Stimulated activated CD8-positive, alpha-beta memory T cell treated with anti-CD3 and anti-CD28 coated beads, Interleukin-4, amount 100 ng/mL, for 24 hours (primary cell): ENCODE measurements at regions not wholly inside any gene's neighbourhood (a gene's known extent, or its start where the extent isn't known, plus 50 kb on each side); places are given as distances from the start of the nearest gene placed in this dataset.

Experiments used
- DNase-seq: peaks from one replicate; pipeline ENCODE4 v3.0.0-alpha.2; 2020; ENCODE audit warnings: low read depth

GRCh38 chr12:88996200-88996788 is 356.0 kb downstream of the DUSP6 start:
- DNase-seq: no peak

DNA sequence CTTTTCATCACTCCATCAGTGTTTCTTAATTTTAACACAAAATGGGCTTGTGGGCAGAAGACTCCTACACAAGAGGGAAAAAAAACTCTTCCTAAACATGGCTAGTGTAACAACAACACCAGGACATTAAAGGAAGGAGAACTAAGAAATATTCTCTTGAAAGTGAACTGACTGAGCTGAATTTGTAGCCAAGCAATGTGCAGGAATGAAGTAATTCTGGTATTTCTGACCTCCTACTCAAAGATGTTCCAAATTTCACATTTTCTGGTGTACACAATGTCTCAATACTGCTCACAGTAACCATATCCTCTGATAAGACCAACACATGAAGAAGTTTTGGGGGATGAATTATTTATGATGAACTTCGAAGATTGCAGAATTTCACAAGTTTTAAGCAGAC is 357.3 kb downstream of the DUSP6 start:
- DNase-seq: no peak

DNA sequence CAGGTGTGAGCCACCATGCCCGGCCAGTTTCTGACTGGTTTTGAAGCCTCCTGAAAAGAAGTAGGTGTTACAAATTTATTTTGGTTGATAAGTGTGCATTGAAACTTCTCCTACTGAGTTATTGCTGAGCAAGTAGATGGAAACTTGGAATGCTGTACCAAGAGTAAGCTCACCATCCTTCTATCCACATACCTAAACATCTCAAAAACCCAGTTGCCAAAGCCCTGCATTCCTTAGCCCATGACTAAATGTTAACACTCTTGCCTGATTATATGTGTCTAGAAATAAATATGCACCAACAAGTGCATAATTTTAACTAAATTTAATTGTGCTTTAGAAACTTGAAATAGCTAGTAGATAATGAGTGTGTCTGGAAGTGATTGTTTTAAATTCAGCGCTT is 357.8 kb downstream of the DUSP6 start:
- no peak for DNase-seq

- no peak for DNase-seq
Measured at GRCh38 chr12:88993651-88994050, 358.6 kb downstream of the DUSP6 start.

DNA sequence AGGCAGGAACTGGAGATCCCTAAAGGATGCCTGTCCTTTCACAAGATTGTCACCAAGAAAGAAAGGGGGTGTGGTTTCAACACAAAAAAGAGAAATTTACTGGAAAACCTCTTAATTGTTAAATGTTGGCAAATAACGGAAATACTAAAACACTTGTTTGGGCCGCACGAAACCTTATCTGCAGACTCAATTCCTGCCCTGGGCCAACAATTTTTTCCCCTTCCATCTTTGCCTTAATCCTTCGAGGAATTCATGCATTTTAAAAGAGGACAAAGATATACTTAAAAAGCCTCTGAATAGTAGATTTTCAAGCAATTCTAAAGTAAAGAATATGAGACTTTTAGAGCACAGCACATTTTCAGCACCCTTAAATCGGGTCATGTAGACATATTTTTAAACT is 366.2 kb downstream of the DUSP6 start:
- DNase-seq: no peak

DNA sequence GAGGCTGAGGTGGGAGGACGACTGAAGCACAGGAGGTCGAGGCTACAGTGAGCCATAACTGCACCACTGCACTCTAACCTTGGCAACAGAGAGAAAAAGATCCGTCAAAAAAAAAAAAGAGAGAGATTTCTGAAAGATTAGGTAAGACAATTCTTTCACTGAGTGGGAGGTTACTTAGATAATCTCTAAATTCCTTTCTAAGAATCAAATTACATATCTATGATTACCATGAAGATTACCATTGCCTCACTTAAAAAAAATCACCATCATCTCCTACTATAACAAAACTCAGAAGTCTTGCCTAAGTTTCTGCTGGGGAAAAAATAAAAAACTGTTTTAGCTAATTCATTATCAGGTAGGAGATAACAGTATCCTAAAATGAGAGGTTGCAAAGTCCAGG is 366.7 kb downstream of the DUSP6 start:
- no peak for DNase-seq

DNA sequence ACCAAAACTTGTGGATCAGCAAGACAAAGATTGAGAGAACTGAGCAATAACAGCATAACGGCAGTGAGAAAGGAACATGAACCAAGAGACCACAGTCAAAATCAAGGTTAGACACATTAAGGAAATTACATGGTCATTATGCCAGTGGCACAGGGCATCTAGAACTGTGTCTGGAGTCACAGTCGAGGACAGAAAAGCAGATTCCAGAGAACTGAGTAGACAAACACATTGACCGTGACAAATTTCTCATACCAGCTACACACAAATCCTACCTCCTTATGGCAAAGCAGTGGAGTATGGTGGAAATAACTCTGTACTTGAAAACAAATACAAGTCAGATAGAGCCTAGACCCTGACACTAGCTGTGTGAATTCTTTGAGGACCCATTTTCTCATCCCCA is 367.3 kb downstream of the DUSP6 start:
- DNase-seq: no peak

DNA sequence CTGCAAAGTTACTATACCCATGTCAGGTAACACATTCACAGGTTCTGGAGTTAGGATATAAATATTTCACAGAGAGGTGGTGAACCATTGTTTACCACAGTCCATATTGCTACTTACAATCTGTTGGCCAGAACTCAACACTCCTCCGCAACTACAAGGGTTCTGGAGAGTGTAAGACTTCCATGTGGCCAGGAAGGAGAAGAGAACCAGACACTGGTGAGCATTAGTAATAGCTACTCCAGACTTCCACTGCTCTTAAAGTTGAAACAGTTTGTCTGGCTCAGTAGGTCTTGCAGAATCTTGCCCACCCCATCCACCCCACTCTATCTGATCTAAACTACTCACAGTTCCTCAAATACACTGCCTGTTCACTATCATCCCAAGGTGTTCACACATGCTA is 369.6 kb downstream of the DUSP6 start:
- no peak for DNase-seq

- DNase-seq: no peak
Measured at GRCh38 chr12:88977115-88977514, 375.2 kb downstream of the DUSP6 start.

DNA sequence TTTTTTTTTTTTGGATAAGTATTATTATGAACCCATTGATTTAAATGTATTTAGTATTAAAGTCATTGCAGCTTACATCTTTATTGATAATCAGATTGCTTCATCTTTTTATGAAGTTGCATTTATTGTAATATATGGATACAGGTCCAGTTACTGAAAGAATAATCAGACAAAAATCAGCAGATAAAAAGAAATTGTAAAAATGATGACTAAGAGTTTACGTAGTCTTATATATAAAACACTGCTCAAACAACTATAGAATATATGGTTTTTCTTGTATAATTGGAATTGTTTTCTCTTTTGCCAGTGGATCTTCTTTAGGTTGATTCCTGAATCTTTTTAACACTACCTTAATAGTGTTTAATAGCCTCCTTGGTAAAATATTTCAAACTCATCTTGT is 378.3 kb downstream of the DUSP6 start:
- no peak for DNase-seq

GRCh38 chr12:88970740-88971139 is 381.6 kb downstream of the DUSP6 start:
- DNase-seq: no peak

DNA sequence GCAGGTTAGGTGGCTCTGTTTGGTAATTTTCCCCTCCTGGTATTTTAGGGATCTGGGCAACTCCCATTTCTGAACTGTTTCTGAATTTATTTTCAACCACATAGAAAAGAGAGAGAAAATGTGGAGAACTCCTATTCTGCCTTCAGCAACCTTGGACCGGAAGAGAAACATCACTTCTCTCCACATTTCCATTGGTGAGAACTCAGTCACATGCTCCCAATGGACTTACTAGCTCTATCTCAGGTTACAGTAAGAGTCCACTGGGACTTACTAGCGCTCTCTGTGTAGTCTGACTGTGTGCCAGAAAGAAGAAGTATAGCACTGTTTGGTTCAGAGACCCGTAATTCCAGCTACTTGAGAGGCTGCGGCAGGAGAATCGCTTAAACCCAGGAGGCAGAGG is 383.2 kb downstream of the DUSP6 start:
- no peak for DNase-seq

DNA sequence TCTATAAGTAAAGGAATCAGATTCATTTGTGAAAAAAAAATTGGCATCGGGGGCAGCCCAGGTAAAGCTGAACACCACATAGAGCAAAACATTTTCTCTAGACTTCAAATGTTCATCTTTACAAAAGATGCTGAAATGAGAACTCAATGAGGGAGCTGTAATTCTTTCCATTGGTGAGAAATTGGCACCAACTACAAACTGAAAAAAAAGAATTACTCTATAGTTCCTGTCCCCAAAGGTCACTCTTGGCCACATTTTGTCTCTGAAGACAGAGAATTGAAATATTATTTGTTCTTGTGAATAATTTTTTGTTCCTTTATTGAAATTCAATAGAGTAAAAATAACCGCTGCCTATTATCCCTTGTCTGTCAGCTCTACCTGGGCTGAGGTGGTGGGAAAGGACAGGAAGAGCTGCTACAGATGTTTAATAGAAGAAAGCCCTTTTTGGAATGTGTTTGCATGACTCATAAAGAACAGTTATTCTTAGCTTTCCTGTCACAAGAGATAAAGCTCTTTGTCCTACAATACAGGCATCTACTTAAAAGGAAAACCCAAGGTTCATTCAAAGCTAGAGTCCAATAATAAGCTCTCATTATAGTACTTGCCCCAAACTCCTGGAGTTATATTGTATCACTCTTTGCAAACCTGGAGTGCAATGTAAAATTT is 380.1 kb upstream of the KITLG start:
- DNase-seq: no peak

- no peak for DNase-seq
Measured at GRCh38 chr12:88958946-88959345, 378.7 kb upstream of the KITLG start.

DNA sequence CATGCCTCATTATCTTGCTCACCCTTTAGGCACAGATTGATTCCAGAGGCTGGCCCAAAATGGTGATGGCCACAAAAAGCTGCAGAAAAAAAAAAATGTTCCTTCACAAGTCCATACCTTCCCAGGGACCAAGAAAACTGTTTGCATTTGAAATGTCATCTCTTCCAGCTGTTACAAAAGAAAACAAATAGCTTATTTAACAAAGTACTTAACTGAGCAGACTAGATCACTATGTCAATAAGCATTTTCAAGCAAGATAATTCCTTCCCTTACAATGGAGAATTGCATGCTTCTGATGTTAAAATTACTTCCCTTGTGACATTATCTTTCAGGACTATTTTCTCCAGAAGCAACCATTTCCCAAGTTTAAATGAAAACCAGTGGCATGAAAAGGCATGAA is 377.9 kb upstream of the KITLG start:
- DNase-seq: no peak

DNA sequence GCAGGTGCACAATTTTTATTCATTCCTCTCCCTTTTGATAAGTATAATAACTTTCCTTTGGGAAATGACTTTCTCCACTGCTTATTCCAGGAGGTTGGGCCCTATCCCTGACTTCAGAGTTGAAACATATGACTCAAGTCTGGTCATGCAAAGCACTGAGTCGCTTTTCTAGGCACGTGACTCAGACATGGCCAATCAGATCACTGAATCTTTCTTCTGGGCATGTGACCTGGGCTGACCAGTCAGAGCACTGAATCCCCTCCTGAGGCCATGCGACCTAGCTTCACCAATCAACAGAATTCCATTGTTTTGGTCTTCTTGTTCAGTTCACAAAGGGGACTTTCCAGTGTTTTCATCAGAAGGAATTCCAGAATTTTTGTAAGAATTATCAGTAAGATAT is 377.1 kb upstream of the KITLG start:
- DNase-seq: no peak

DNA sequence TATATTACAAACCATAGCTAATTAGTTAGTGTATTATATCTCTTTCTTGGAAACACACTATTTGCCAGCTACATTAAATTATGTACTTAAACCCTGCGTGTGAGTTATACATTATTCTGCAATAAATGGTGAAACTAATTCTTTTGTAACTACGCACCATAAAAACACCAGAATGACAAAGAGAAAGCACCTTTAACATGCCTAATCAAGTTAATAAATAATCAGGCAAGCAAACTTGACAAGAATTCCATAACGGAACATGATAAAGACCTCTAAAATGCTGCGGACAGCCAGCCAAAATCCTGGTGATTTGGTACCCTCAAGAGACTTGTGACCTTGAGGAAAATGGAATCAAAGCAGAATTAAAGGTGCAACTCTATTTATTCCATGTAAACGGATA is 375.3 kb upstream of the KITLG start:
- no peak for DNase-seq

GRCh38 chr12:88953029-88953586 is 372.8 kb upstream of the KITLG start:
- DNase-seq: no peak

GRCh38 chr12:88952562-88952942 is 372.3 kb upstream of the KITLG start:
- DNase-seq: no peak

DNA sequence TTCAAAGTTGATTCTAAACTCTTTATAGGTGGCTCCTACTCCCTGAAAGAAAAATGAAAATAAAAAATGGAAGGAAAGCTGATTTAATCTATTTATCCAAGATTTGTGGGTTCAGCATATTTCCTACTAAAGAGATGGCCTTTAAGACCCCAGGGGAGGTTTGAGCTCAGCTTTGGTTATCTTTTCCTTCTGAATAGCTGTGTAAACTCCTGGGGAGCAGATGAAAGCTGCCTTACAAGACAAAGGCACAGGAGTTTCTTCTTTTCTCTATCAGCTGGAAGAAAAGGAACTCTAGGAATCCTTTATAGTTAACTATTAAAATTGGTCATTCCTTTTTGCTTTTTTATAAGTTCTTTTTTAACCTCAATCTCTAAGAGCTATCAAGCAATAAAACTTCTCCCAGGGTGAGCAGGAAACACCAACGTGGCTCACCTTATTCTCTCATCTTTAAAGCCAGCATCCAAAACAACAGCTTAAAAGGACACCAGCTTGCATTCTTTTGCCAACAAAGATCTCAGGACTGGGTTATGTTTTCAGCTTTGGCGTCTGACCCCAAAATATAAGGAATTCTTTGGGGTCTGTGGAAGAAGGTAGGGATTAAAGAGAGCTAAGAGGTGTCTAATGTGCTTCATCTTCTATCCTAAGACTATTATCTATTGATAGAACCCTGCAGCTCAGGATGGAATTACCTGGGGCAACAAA is 371.7 kb upstream of the KITLG start:
- no peak for DNase-seq

GRCh38 chr12:88951177-88951576 is 370.9 kb upstream of the KITLG start:
- DNase-seq: no peak

DNA sequence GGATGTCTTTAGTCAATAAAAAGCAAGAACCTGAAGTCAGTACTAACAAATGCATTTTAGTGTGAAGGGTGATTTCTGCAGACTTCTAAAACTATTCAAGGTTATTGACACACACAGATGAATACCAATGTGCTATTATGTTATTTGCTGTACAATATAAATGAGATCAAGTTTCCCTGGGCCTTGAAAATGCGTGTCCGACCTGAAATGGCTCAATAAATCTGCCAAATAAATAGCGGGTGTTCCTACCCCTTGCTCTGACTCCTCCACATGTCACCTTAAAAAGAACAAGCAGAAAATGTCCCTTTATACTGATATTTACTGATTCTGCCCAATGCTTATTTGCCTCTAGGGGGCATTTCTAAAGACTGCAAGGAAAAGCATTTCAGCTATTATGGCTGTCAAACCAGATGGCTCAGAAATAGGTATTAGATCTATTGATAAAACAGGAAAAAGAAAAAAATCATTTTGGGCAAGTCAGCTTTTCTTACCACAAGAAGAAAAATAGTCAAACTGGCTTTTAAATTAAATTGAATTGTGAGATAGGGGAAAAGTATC is 367.3 kb upstream of the KITLG start:
- DNase-seq: no peak

DNA sequence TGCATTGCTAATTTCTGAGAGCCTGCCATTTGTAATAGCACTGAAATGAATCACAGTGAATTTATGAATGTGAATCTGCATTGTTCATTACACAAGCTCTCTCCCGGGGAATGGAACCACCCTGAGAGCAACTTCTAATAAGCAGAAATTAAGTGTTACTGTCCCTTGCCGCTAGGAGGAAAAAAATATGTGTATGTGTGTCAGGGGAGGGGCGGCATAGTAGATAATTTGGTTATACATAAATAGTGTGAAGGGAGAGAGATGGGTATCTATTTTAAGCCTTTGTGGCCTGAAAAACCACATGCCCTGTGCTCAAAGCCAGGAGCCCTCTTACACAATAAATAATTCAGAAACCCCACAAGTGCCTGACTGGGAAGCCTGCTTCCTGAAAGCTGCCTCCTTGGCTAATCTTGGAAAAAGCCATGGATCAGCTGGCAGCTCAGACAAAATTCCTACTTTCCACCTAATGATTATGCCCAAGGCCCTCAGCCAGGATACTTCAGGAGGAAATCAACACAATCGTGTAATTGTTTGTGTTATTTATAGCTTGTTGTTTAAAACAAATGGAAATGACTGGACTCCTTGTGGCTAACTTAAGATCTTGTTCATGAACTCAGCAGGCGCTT is 366.2 kb upstream of the KITLG start:
- DNase-seq: no peak
